Fibroblast of mammary gland (primary cell): ENCODE measurements at regions not wholly inside any gene's neighbourhood (a gene's known extent, or its start where the extent isn't known, plus 50 kb on each side); places are given as distances from the start of the nearest gene placed in this dataset.
A peak's percentile ranks its signal among the peaks of the same experiment; 100 is the strongest.

Experiments
- DNase-seq: peaks from one replicate; pipeline ENCODE4 v3.0.0-alpha.2; 2010; ENCODE audit warnings: low read depth
- H3K4me3 ChIP-seq: 2 replicates; pipeline ENCODE4 v1.5.1; 2011; ENCODE audit warnings: low read depth, mild to moderate bottlenecking, low read length, moderate library complexity; ENCODE audit not compliant: control insufficient read depth
- TF ChIP-seq, protein P1 (sequence below): conservative IDR thresholded peaks from 2 replicates; pipeline ENCODE4 v1.5.1; 2011; ENCODE audit warnings: low read depth, low read length, inconsistent platforms; ENCODE audit not compliant: control insufficient read depth, insufficient read depth

DNA sequence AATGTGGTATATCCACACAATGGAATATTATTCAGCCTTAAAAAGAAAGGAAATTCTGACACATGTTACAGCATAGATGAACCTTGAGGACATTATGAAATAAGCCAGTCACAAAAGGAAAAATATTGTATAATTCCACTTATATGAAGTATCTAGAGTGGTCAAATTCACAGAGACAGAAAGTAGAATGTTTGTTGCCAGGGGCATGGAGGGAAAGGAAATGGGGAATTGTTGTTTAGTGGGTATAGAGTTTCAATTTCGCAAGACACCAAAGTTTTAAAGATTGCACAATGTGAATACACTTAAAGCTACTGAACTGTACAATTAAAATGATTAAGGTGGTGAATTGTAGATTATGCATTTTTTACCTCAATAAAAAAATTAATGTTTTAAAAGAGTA is 92.9 kb downstream of the TXNL1 start:
- TF ChIP-seq, protein P1, sequence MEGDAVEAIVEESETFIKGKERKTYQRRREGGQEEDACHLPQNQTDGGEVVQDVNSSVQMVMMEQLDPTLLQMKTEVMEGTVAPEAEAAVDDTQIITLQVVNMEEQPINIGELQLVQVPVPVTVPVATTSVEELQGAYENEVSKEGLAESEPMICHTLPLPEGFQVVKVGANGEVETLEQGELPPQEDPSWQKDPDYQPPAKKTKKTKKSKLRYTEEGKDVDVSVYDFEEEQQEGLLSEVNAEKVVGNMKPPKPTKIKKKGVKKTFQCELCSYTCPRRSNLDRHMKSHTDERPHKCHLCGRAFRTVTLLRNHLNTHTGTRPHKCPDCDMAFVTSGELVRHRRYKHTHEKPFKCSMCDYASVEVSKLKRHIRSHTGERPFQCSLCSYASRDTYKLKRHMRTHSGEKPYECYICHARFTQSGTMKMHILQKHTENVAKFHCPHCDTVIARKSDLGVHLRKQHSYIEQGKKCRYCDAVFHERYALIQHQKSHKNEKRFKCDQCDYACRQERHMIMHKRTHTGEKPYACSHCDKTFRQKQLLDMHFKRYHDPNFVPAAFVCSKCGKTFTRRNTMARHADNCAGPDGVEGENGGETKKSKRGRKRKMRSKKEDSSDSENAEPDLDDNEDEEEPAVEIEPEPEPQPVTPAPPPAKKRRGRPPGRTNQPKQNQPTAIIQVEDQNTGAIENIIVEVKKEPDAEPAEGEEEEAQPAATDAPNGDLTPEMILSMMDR, result no peak
- DNase-seq, result peak; percentile 31
- H3K4me3 ChIP-seq, result no peak overlapping the region

DNA sequence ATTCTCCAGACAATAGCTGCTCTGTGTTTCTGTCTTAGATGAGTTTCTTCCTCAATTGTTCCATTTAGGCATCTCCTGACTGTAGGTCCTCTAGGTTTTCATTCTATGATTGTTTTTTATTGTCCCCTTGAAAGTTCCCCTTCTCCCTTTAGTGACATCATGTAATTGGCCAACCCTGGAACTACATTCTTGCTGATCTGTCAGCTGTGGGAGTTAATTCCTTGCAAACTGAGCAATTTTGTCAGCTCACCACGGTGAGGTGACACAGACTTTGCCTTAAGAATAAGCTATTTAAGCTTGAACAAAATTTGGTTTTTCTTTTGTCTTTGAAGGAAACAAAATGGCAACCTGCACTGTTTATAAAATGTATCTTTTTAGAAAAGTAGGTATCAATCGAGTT is 95.9 kb downstream of the TXNL1 start:
- no peak overlapping the region for H3K4me3 ChIP-seq
- DNase-seq, result no peak

DNA sequence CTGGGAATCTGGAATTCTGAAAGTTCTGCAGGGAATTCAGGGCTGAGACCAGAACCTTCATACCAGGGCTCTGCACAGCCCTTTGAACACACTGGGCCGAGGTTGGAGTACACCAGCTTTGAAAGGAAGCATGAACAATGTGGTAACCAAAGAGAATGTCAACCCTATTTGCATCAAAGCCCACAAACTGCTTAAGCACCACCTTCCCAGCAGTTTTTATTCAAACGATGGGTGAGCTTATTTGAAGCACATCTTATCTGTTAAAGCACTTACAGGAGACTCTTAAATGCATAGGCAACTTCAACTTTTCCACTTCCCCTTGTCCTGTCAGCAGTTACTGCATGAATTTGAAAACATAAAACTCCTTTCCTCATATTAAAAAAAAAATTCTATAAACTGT is 96.6 kb downstream of the TXNL1 start:
- DNase-seq, result no peak
- TF ChIP-seq, protein P1, result no peak
- no peak overlapping the region for H3K4me3 ChIP-seq

More for the DNA sequence above, 95.9 kb downstream of the TXNL1 start:
- TF ChIP-seq, protein P1, result no peak

DNA sequence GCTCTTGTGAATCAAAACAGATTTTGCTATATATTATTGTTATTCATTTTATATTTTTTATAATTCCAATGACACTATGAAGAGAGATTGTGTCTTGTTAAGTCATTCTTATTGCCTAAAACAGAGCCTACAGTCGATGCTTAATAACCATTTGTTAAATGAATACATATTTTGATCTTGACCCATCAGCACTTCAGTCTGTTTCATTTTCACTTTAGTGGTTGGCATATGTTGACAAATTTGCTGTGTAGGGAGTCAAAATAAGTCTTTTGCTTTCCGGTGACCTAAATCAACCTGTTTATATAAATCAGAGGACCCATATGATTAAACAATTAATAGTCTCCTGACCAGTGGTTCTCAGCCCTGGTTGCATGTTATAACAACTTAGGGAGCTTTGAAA is 97.1 kb downstream of the TXNL1 start:
- no peak for DNase-seq
- H3K4me3 ChIP-seq, result no peak overlapping the region
- TF ChIP-seq, protein P1, result no peak

DNA sequence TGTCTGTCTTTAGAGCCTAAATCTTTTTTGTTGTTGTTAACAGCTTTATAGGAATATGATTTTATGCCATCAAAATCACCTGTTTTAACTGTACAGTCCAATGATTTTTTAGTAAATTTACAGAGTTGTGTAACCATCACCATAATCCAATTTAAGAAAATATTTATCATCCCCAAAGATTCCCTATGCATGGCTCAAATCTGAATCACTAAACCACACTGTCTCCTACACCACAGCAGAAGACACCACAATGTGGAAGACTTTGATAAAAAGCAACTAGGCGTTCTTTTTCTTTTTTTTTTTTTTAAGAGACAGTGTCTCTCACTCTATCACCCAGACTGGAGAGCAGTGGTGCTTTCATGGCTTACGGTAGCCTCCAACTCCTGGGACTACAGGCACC is 99.6 kb downstream of the TXNL1 start:
- TF ChIP-seq, protein P1, result no peak
- no peak overlapping the region for H3K4me3 ChIP-seq
- DNase-seq, result peak; percentile 69

DNA sequence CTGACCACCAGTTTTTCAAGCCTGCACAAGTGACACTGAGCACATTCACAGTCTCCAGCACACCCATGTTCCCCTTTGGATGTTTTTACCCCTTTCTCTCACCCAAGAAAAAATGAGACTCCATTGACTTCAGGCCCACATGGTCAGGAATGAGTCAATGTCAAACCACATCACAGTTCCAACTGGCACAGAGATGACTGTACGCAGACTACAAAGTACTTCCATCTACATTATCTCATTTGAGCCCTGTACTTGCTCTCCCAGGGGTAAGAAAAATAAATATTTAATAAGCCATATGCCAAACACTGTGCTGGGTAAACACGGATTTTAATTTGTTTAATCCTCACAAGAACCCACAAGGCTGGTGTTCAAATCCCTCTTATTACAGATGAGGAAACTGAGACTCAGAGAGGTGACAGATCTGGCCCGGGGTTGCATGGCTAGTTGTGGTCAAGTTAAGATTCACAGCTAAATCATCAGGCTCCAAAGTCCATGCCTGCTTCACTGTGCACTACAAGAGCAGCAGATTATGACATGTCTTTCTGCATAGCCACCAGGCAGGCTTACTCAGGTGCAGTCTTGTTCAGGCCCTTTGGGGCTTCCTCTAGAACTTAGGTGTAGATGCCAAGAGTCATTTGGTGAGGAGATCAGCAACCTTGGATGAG is 106.1 kb downstream of the TXNL1 start:
- TF ChIP-seq, protein P1, result no peak
- DNase-seq, result peak; percentile 74
- no peak overlapping the region for H3K4me3 ChIP-seq

DNA sequence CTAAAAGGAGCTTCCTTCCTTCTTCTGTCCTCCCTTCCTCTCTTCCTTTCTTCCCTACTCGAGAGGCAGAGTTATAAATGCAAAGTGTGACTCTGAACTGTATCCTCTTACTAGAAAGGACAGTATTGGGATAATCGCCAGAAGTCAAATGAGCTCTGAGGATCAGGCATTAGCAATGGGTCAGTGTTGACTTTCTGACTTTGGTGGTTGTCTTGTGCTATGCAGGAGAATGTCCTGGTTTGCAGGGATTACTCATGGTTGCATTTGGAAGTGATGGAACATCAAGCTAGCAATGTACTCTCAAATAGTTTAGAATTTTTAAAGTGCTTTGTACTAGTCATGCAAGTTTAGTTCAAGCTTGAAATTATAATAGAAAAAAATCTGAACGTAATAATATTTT is 115.6 kb downstream of the TXNL1 start:
- TF ChIP-seq, protein P1, result no peak
- no peak overlapping the region for H3K4me3 ChIP-seq
- peak; percentile 77 for DNase-seq
